Head of caudate nucleus (tissue), 42 donors: ENCODE measurements at regions not wholly inside any gene's neighbourhood (a gene's known extent, or its start where the extent isn't known, plus 50 kb on each side); places are given as distances from the start of the nearest gene placed in this dataset.

Experiments used
- DNase-seq, 42 donors: peaks; one replicate each; pipeline versions ENCODE4 v3.0.0 to v3.0.0-alpha.2; 2020 to 2021; ENCODE audit warnings: mixed read lengths in 7 of 42
- intact Hi-C: fragments of 100-400 bp; cut with DNase I; formaldehyde crosslinking; loops from one replicate; pipeline ENCODE4 v1.15.0; 2022

- intact Hi-C loops = no loop called here
These were observed 192.3 kb upstream of the PITRM1 start for GRCh38 chr10:3364768-3365480.

GRCh38 chr10:3363311-3364045, 190.9 kb upstream of the PITRM1 start:
- DNase-seq = no peak
- intact Hi-C loops = no loop called here

More at GRCh38 chr10:3364768-3365480, 192.3 kb upstream of the PITRM1 start:
- no peak for DNase-seq

DNA sequence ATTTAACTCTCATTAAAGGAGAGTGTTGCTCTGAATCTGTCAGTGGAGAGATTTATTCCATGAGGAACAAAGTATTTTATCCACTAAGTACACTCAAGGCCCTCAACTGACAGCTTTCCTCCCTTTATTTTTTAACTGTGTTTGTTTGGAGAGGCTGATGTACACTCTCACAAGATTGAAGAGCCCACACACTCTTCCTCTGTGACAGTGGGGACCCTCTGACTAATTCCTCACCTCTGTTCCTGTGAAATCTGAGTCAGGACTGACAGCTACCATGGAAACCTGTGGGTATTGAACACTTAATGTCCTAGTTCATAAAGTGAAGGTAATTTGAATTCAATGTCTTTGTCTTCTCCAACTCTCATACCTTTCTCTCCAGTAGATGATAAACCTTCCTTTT, 189.8 kb upstream of the PITRM1 start:
- no peak for DNase-seq
- intact Hi-C loops = no loop called here

- DNase-seq = no peak
- intact Hi-C loops = no loop called here
These were observed 189.1 kb upstream of the PITRM1 start for GRCh38 chr10:3361640-3362039.

DNA sequence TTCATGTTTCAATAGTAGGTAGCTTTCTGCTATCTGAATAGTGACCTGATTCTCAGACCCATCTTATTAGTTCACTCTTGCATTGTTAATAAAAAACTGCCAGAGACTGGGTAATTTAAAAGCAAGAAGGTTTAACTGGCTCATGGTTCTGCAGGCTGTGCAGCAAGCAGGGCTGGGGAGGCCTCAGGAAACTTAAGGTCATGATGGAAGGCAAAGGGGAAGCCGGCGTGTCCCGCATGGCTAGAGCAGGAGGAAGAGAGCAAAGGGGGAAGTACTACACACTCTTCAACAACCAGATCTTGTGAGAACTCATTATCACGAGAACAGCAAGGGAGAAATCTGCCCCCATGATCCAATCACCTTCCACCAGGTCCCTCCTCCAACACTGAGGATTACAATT, 185.2 kb upstream of the PITRM1 start:
- DNase-seq = peak in 1 of 42 donors; percentile 39
- intact Hi-C loops = no loop called here

DNA sequence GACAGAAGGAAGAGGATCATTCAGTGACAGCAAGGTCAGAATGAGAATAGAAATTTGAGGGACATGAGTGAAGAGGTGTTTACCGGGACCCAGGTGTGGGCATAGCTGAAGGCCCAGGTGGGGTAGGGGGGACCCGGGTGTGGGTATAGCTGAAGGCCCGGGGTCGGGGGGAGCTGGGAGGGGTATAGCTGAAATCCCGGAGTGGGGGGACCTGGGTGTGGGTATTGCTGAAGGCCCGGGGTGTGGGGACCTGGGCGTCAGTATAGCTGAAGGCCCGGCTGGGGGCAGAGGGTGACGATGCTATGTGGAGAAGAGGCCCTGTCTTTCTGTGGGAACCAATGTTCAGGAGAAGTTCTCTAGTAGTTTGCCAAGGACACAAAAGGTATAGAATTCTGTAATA, 183.0 kb upstream of the PITRM1 start:
- DNase-seq = no peak
- intact Hi-C loops = no loop called here

DNA sequence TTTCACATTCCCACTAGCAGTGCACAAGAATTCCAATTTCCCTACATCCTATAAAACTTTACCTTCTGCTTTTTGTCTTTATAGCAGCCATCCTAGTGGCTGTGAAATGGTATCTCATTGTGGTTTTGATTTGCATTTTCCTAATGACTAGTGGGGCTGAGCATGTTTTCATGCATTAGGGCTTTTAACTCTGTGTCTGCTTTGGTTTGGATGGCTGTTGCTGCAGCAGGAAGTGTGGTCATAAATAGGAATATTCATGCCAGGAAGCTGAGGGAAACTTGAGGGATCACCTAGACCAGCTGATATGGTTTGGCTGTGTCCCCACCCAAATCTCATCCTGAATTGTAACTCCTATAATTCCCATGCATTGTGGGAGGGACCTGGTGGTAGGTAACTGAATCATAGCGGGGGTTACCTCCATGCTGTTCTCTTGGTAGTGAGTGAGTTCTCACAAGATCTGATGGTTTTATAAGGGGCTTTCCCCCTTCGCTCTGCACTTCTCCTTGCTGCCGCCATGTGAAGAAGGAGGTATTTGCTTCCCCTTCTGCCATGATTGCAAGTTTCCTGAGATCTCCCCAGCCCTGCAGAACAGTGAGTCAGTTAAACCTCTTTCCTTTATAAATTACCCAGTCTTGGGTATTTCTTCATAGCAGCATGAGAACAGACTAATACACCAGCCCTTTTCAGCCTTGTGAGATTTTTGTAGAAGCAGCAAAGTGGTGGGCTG, 181.8 kb upstream of the PITRM1 start:
- intact Hi-C loops = no loop called here
- DNase-seq = no peak

DNA sequence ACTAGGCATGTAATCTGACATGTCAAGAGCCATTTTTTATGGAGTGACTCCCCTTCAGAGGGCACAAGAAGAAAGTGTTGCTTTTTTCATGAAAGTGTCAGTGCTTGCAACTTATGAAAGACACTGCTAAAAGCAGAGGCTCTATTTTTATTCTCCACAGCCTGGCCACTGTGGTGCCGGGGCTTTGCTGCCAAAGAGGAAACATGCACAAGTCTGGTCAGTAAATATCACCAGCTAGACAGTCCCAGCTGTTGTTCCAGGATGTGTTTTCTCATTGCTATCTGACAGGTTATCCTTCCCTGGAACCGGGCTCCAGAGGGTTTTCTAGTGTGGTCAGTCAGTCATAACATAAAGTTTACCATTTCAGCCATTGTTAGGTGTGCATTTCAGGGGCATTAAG, 180.7 kb upstream of the PITRM1 start:
- intact Hi-C loops = no loop called here
- DNase-seq = peak in 1 of 42 donors; percentile 23

DNA sequence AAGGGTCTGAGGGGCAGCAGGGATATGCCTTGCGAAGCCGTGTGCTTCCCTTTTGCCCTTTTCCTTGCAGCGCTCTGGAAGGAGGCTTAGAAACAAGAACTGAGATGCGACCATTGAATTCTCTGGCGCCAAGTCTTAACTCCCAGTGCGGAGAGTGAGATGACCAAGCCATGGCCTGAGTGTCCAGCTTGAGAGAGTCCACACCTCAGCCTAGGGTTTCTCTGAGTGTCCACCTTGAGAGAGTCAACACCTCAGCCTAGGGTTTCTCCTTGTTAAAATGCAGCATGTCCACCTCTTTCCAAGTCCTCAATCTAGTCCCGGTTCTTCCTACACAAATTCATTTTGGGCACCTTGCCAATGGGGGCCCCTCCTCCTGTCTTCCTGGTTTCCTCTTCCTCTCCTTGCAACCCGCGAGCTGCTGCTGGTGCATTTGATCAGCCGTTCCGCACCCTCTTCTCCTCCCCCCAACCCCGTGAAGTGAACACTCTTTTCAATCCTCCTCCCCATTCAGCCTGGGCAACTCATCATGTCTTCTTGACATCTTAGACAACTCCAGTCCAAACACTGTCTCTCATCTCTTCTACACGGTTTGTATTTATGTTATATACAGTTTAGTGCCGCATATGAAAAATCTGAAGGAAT, 178.2 kb upstream of the PITRM1 start:
- peak in 3 of 42 donors; percentile 22 to 45 (median 23) for DNase-seq
- intact Hi-C loops = no loop called here

DNA sequence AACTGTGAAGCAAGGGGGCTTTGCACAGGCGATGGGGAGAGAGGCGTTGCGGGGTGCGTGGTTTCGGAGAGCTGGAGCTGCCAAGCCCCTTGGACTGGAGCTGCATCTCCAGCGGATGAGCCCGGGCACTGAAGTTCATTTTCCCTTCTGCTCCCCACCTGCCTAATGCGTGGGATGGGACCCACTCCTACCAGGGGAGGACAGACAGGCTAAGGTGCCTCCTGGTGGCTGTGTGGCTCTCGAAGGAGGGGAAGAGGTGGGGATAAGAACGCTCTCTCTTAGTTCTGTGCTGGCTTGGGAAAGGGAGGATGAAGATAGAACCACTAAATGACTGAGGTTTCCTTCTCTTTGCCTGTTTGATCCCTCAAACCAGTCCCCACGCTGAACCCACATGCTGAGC, 177.6 kb upstream of the PITRM1 start:
- no peak for DNase-seq
- intact Hi-C loops = no loop called here

DNA sequence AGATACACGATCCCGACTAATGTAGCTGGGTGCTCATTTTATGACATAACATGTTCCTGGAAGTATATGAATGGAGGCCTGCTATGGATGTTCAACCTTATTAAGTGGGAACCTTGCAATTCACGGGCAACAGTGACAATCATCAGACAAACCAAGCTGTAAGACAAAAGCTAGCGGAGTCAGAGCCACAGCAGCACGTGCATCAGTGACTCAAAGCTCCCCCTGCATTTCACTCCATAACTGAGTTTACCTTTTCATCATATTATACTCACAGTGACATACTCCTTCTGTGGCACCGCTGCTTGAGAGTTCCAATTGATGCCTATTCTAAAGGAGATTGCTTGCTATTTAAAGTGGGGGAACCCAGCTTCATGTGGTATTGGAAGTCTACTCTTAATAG, 176.0 kb upstream of the PITRM1 start:
- intact Hi-C loops = no loop called here
- DNase-seq = no peak

GRCh38 chr10:3347413-3348182, 175.0 kb upstream of the PITRM1 start:
- peak in 1 of 42 donors; percentile 20 for DNase-seq
- intact Hi-C loops = no loop called here

DNA sequence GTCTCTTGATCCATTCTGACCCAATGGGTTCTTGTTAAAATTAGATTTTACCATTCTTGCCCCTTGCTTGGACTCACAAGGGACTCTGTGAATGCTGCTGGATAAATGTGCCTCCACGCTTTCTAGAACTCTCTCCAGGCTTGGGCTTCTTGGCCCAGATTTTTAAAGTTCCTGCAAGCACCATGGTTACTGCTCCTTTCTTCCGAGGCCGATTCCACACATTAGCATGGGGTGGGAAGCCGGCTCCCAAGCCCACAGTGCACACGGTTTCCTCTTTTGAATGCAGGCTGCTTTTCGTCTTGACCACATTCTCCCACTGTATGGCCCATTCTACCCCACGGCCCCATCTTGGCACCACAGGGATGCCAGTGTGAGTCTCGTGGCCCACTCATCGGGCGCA, 174.3 kb upstream of the PITRM1 start:
- intact Hi-C loops = no loop called here
- DNase-seq = peak in 3 of 42 donors; percentile 24 to 48 (median 36)

DNA sequence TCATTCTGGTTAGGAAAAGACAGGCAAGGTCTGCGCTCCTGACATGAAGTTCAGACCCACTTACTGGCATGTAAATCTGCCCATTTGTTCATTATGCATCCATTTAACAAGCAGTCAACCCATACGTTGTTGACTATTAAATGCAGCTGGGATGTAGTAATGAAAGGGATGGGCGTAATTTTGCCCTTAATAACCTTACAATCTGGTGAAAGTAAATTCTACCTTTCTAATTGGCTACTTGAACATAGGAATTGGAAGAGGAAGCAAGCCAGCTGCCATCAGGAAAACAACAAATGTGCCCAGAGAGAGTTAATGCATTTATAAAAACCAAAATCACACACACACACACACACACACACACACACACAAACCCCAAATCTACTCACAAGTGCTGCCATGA, 170.2 kb upstream of the PITRM1 start:
- intact Hi-C loops = no loop called here
- no peak for DNase-seq

DNA sequence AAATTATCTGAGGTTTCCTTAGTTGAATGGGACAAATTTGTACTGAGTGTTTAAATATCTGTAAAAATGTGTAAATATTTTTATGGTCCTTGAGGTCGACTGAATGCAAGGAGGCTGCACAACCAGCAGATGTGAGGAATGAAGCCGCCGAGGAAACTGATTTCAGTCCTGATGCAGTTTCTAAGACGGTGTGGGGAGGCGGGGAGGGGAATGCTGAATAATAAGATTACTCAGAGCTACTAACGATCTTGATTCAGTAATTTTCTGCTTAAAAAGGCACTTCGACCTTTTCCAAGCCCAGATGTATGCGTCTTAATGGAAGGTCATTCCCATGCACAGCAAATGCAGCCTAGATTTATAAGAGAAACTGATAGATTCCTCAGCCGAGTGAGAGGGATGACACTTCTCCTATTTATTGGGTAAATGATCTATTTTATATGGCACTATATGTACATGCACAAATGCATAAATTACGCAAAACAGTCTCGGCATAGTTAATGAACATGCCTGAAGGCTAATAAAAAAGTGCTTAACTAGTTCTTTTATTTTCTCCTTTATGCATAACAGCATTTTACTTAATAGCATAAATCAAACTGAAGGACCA, 167.6 kb upstream of the PITRM1 start:
- peak in 1 of 42 donors; percentile 22 for DNase-seq
- intact Hi-C loops = no loop called here

DNA sequence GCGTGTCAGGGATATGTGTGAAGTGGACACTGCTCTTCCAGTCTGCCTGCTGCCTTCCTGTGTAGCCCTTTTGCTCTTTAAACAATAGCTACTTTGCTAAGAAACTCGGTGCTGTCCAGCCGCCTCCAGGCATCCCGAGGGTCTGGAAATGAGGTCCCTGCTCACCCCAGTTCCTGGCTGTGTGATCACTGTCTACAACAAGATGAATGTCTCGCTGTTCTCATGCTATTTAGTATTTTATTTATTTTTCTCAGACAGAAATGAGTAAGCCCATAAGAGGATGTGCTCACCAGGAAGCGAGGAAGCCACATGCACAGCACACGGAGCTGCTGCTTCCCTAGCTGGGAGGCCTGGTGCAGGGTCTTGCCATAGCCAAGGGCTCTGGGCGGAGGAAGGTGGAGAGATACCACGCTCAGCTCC, 167.0 kb upstream of the PITRM1 start:
- DNase-seq = no peak
- intact Hi-C loops = no loop called here

DNA sequence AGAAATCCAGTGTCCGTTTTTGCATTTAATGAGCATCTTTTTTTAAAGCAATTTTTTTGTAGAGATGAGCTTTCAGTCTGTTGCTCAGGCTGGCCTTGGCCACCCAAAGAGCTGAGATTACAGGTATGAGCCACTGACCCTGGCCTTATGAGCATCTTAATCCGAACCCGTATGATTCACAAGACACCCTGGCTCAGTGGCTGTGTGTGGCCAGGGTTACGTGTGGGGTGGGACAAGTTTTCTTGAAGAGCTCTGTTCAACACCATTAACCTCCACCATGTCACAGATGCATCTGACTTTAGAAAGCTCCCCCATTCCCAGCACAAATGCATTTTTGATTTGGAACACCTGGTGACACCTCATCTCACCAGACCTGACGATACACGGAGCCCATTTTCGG, 166.5 kb upstream of the PITRM1 start:
- no peak for DNase-seq
- intact Hi-C loops = no loop called here

- intact Hi-C loops = no loop called here
- DNase-seq = no peak
These were observed 165.2 kb upstream of the PITRM1 start for GRCh38 chr10:3337741-3338140.
